HG03439 (cell line): ENCODE measurements at regions not wholly inside any gene's neighbourhood (a gene's known extent, or its start where the extent isn't known, plus 50 kb on each side); places are given as distances from the start of the nearest gene placed in this dataset.

Experiments
- ATAC-seq: cut with Tn5 transposase; IDR thresholded peaks from one replicate; pipeline ENCODE4 v1.9.1; 2021; ENCODE audit warnings: mild to moderate bottlenecking, moderate library complexity; ENCODE audit not compliant: unreplicated experiment

GRCh38 chr11:30153008-30153407, 77.8 kb upstream of the FSHB start:
- ATAC-seq, result no peak

DNA sequence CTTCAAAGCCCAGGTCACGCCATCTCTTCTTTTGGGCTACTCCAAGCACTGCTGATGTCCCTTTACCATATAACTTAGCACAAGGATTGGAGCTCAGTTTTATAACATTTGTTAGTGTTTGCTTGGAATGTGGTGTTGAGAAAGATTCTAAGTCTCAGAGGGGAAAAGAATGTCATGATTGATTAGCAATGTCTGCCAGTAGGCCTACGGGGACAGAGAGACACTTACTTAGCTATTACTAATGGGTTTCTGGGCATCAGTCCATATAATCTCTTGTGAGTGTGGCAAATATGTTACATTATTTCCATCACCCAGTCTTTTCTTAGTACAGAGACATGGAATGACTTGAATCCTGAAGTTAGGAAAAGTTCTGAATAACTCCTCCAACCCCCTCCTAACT, 75.4 kb upstream of the FSHB start:
- ATAC-seq, result no peak

GRCh38 chr11:30159546-30159945, 71.3 kb upstream of the FSHB start:
- no peak for ATAC-seq

GRCh38 chr11:30165652-30166051, 65.2 kb upstream of the FSHB start:
- no peak for ATAC-seq

- ATAC-seq, result no peak
These were observed 59.2 kb upstream of the FSHB start for GRCh38 chr11:30171661-30172060.

GRCh38 chr11:30172158-30172557, 58.7 kb upstream of the FSHB start:
- no peak for ATAC-seq

GRCh38 chr11:30172883-30173311, 57.9 kb upstream of the FSHB start:
- ATAC-seq, result no peak

DNA sequence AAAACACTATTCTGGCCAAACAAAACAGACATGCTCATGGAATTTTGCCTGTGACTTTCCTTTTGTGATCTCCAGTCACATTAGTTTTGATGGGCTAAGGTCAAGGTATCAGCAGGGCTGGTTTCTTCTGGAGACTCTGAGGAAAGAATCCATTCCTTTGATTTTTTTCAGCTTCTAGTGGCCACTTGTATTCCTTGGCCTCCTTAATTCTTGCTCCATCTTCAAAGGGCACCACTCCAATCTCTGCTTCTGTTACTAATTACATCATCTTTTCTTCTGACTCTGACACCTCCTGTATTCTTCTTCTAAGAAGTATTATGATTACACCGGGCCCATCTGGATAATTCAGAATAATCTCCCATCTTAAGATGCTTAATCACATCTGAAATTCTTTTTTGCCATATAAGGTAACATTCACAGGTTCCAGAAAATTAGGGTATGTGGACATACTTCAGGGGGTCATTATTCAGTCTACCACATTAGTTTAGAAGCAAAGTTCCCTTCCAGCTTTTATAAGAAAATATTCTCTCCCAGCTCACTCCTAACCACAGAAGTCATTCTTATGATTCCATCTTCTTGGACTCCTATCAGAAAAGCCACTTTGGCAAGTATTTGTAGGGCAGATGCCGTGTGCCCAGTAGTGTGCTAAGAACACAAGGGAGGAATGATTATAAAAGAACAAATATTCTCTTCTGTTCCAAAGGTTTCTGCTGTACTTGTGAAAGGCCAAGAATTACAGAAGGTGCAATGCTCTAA, 56.4 kb upstream of the FSHB start:
- no peak for ATAC-seq
